ENCODE measurements at regions not wholly inside any gene's neighbourhood (a gene's known extent, or its start where the extent isn't known, plus 50 kb on each side); places are given as distances from the start of the nearest gene placed in this dataset.

- TF ChIP-seq EZH2 (IDR thresholded peaks at IDR 0.05; ENCODE audit: low read length, unreplicated experiment) (no peak), CTCF (conservative IDR thresholded peaks at IDR 0.05; ENCODE audit: low read depth, low read length) (no peak), EZH2phosphoT487 (IDR thresholded peaks at IDR 0.05; ENCODE audit: borderline replicate concordance, low read length) (no peak)
Observed at GRCh38 chr7:41891950-41892349, 189.1 kb upstream of the INHBA start.
